ENCODE measurements at regions not wholly inside any gene's neighbourhood (a gene's known extent, or its start where the extent isn't known, plus 50 kb on each side); places are given as distances from the start of the nearest gene placed in this dataset.
A peak's percentile ranks its signal among the peaks of the same experiment; 100 is the strongest.

GRCh38 chr2:2472881-2473280 lies 141.8 kb upstream of the MYT1L start:
- Mint-ChIP-seq H3K27ac (no peak overlapping the region), H3K4me3 (no peak overlapping the region), H3K27me3 (ENCODE audit: insufficient read depth) (no peaks in the 10 kb centered on the region), H3K4me1 (no peaks in the 10 kb centered on the region), H3K36me3 (ENCODE audit: low read depth) (no peaks in the 10 kb centered on the region), H3K9me3 (no peaks in the 10 kb centered on the region)
- TF ChIP-seq CTCF (conservative IDR thresholded peaks at IDR 0.05) = no peak
- H3K27ac ChIP-seq (ENCODE audit: low read depth, low read length) = peak overlapping the region; percentile 29
- WGBS, 2 experiments (ENCODE audit: insufficient coverage in 1 of 2, insufficient read length in 1 of 2) = 91 to 92% methylated on average over 7 to 12 of the region's 12 CpGs
- no peak overlapping the region for H3K4me3 ChIP-seq (ENCODE audit: low read length)
- H3K27me3 ChIP-seq (ENCODE audit: control insufficient read depth, insufficient read depth, low read length, poor library complexity, severe bottlenecking) = no peaks in the 10 kb centered on the region
- no peak for DNase-seq
- no peaks in the 10 kb centered on the region for H3K4me1 ChIP-seq (ENCODE audit: control insufficient read depth, insufficient read depth, low read length)
- H3K9me3 ChIP-seq (ENCODE audit: control insufficient read depth, low read length) = no peaks in the 10 kb centered on the region
- no peaks in the 10 kb centered on the region for H3K36me3 ChIP-seq (ENCODE audit: control insufficient read depth, insufficient read depth, low read length)
- H3K9ac ChIP-seq (ENCODE audit: extremely low read depth, low read length, poor library complexity, severe bottlenecking) = no peak overlapping the region

- Histone ChIP-seq H3K4me1 (ENCODE audit: control insufficient read depth, insufficient read depth, low read length) (no peaks in the 10 kb centered on the region), H3K36me3 (ENCODE audit: control insufficient read depth, insufficient read depth, low read length) (no peaks in the 10 kb centered on the region), H3K27me3 (ENCODE audit: control insufficient read depth, insufficient read depth, low read length, poor library complexity, severe bottlenecking) (no peaks in the 10 kb centered on the region), H3K9ac (ENCODE audit: extremely low read depth, low read length, poor library complexity, severe bottlenecking) (no peak overlapping the region), H3K27ac (ENCODE audit: low read depth, low read length) (no peak overlapping the region), H3K4me3 (ENCODE audit: low read length) (no peak overlapping the region), H3K9me3 (ENCODE audit: control insufficient read depth, low read length) (no peaks in the 10 kb centered on the region)
- Mint-ChIP-seq H3K9me3 (no peaks in the 10 kb centered on the region), H3K36me3 (ENCODE audit: low read depth) (no peaks in the 10 kb centered on the region), H3K27ac (no peak overlapping the region), H3K4me1 (no peaks in the 10 kb centered on the region), H3K4me3 (no peak overlapping the region), H3K27me3 (ENCODE audit: insufficient read depth) (no peaks in the 10 kb centered on the region)
- no peak for TF ChIP-seq CTCF (conservative IDR thresholded peaks at IDR 0.05)
- DNase-seq = no peak
- WGBS, 2 experiments (ENCODE audit: insufficient coverage in 1 of 2, insufficient read length in 1 of 2) = 91 to 96% methylated on average over 6 to 11 of the region's 11 CpGs
Measured at GRCh38 chr2:2472044-2472443, 141.0 kb upstream of the MYT1L start.

- H3K27me3 Mint-ChIP-seq (ENCODE audit: insufficient read depth) = no peaks in the 10 kb centered on the region
- H3K4me1 Mint-ChIP-seq = no peaks in the 10 kb centered on the region
- Histone ChIP-seq H3K4me1 (ENCODE audit: control insufficient read depth, insufficient read depth, low read length) (no peaks in the 10 kb centered on the region), H3K4me3 (ENCODE audit: low read length) (no peak overlapping the region), H3K27ac (ENCODE audit: low read depth, low read length) (no peak overlapping the region), H3K9me3 (ENCODE audit: control insufficient read depth, low read length) (no peaks in the 10 kb centered on the region), H3K9ac (ENCODE audit: extremely low read depth, low read length, poor library complexity, severe bottlenecking) (no peak overlapping the region), H3K27me3 (ENCODE audit: control insufficient read depth, insufficient read depth, low read length, poor library complexity, severe bottlenecking) (no peaks in the 10 kb centered on the region), H3K36me3 (ENCODE audit: control insufficient read depth, insufficient read depth, low read length) (no peaks in the 10 kb centered on the region)
- 89 to 96% methylated on average over 3 to 9 of the region's 9 CpGs for WGBS, 2 experiments (ENCODE audit: insufficient coverage in 1 of 2, insufficient read length in 1 of 2)
- H3K27ac Mint-ChIP-seq = no peak overlapping the region
- DNase-seq = no peak
- no peaks in the 10 kb centered on the region for H3K36me3 Mint-ChIP-seq (ENCODE audit: low read depth)
- TF ChIP-seq CTCF (conservative IDR thresholded peaks at IDR 0.05) = no peak
- H3K4me3 Mint-ChIP-seq = no peak overlapping the region
- H3K9me3 Mint-ChIP-seq = no peaks in the 10 kb centered on the region
Measured at GRCh38 chr2:2466534-2466933, 135.5 kb upstream of the MYT1L start.
